Mucosa of rectum (tissue), 2 donors: ENCODE measurements at regions not wholly inside any gene's neighbourhood (a gene's known extent, or its start where the extent isn't known, plus 50 kb on each side); places are given as distances from the start of the nearest gene placed in this dataset.
"Not testable (repeated sequence)": the region's sequence is repeated elsewhere in the genome, so short reads cannot be mapped to it uniquely, and the experiment has no call there.

ENCODE experiments used
- H3K27ac ChIP-seq, 2 donors: one replicate each; pipeline ENCODE4 v1.7.0; 2013; ENCODE audit warnings: inconsistent platforms in 2 of 2, low read depth in 2 of 2, low read length in 2 of 2
- H3K27me3 ChIP-seq, 2 donors: one replicate each; pipeline ENCODE4 v1.7.0; 2013; ENCODE audit warnings: low read length in 2 of 2; ENCODE audit not compliant: control insufficient read depth in 2 of 2, insufficient read depth in 2 of 2
- H3K36me3 ChIP-seq, 2 donors: one replicate each; pipeline ENCODE4 v1.7.0; 2013; ENCODE audit warnings: low read length in 2 of 2; ENCODE audit not compliant: control insufficient read depth in 2 of 2, insufficient read depth in 2 of 2
- H3K4me1 ChIP-seq, 2 donors: one replicate each; pipeline ENCODE4 v1.7.0; 2013; ENCODE audit warnings: low read length in 2 of 2, mild to moderate bottlenecking in 1 of 2; ENCODE audit not compliant: control insufficient read depth in 2 of 2, insufficient read depth in 2 of 2
- H3K4me3 ChIP-seq, 2 donors: one replicate each; pipeline ENCODE4 v1.7.0; 2013; ENCODE audit warnings: low read length in 2 of 2
- H3K9ac ChIP-seq, 2 donors: one replicate each; pipeline ENCODE4 v1.7.0; 2013; ENCODE audit warnings: low read length in 2 of 2, low read depth in 1 of 2, mild to moderate bottlenecking in 1 of 2
- H3K9me3 ChIP-seq, 2 donors: one replicate each; pipeline ENCODE4 v1.7.0; 2013; ENCODE audit warnings: low read length in 2 of 2; ENCODE audit not compliant: control insufficient read depth in 2 of 2
- donor health status: healthy.
- donor health status: Normal muscosa, but diverticular disease.

- Histone ChIP-seq H3K9ac (no peak overlapping the region), H3K27ac (no peak overlapping the region)
Measured at GRCh38 chr14:54259821-54260220, 137.0 kb upstream of the CDKN3 start.

GRCh38 chr14:54261283-54261682 lies 135.5 kb upstream of the CDKN3 start:
- no peaks in the 10 kb centered on the region for H3K36me3 ChIP-seq
- no peaks in the 10 kb centered on the region for H3K4me1 ChIP-seq
- H3K27ac ChIP-seq, result no peak overlapping the region
- H3K9ac ChIP-seq, result no peak overlapping the region
- H3K4me3 ChIP-seq, result no peak overlapping the region
- no peaks in the 10 kb centered on the region for H3K27me3 ChIP-seq
- H3K9me3 ChIP-seq, result no peaks in the 10 kb centered on the region

More at GRCh38 chr14:54259821-54260220, 137.0 kb upstream of the CDKN3 start:
- Histone ChIP-seq H3K27me3 (no peaks in the 10 kb centered on the region), H3K4me1 (no peaks in the 10 kb centered on the region), H3K9me3 (no peaks in the 10 kb centered on the region), H3K36me3 (no peaks in the 10 kb centered on the region), H3K4me3 (no peak overlapping the region)

GRCh38 chr14:54266616-54267015 lies 130.2 kb upstream of the CDKN3 start:
- not testable (repeated sequence) for H3K36me3 ChIP-seq, H3K4me1 ChIP-seq, H3K9ac ChIP-seq, H3K27me3 ChIP-seq, H3K9me3 ChIP-seq, H3K27ac ChIP-seq, H3K4me3 ChIP-seq

GRCh38 chr14:54267172-54267571 lies 129.6 kb upstream of the CDKN3 start:
- Histone ChIP-seq H3K9ac (no peak overlapping the region), H3K36me3 (no peaks in the 10 kb centered on the region), H3K27me3 (no peaks in the 10 kb centered on the region)

GRCh38 chr14:54275997-54276725 lies 120.6 kb upstream of the CDKN3 start:
- Histone ChIP-seq H3K4me1 (no peaks in the 10 kb centered on the region), H3K36me3 (no peaks in the 10 kb centered on the region), H3K9ac (no peak overlapping the region), H3K4me3 (no peak overlapping the region), H3K27me3 (no peaks in the 10 kb centered on the region), H3K9me3 (no peaks in the 10 kb centered on the region), H3K27ac (no peak overlapping the region)

More at GRCh38 chr14:54267172-54267571, 129.6 kb upstream of the CDKN3 start:
- H3K9me3 ChIP-seq, result no peaks in the 10 kb centered on the region
- no peak overlapping the region for H3K4me3 ChIP-seq
- no peak overlapping the region for H3K27ac ChIP-seq
- no peaks in the 10 kb centered on the region for H3K4me1 ChIP-seq

GRCh38 chr14:54278087-54278486 lies 118.7 kb upstream of the CDKN3 start:
- H3K4me3 ChIP-seq, result no peak overlapping the region
- H3K27ac ChIP-seq, result no peak overlapping the region
- H3K36me3 ChIP-seq, result no peaks in the 10 kb centered on the region
- no peaks in the 10 kb centered on the region for H3K27me3 ChIP-seq
- H3K9me3 ChIP-seq, result no peaks in the 10 kb centered on the region
- no peaks in the 10 kb centered on the region for H3K4me1 ChIP-seq
- no peak overlapping the region for H3K9ac ChIP-seq

GRCh38 chr14:54278665-54279295 lies 118.0 kb upstream of the CDKN3 start:
- Histone ChIP-seq H3K9me3 (no peaks in the 10 kb centered on the region), H3K36me3 (no peaks in the 10 kb centered on the region), H3K9ac (no peak overlapping the region), H3K4me3 (no peak overlapping the region), H3K4me1 (no peaks in the 10 kb centered on the region), H3K27me3 (no peaks in the 10 kb centered on the region), H3K27ac (no peak overlapping the region)

GRCh38 chr14:54282849-54283248 lies 114.0 kb upstream of the CDKN3 start:
- H3K27ac ChIP-seq, result no peak overlapping the region
- H3K36me3 ChIP-seq, result no peaks in the 10 kb centered on the region
- H3K9ac ChIP-seq, result no peak overlapping the region
- H3K4me3 ChIP-seq, result no peak overlapping the region
- no peaks in the 10 kb centered on the region for H3K4me1 ChIP-seq
- H3K9me3 ChIP-seq, result no peaks in the 10 kb centered on the region
- no peaks in the 10 kb centered on the region for H3K27me3 ChIP-seq

GRCh38 chr14:54285030-54285429 lies 111.8 kb upstream of the CDKN3 start:
- H3K9ac ChIP-seq, result no peak overlapping the region
- H3K4me3 ChIP-seq, result no peak overlapping the region
- H3K36me3 ChIP-seq, result no peaks in the 10 kb centered on the region
- H3K27me3 ChIP-seq, result no peaks in the 10 kb centered on the region
- H3K9me3 ChIP-seq, result no peaks in the 10 kb centered on the region
- no peaks in the 10 kb centered on the region for H3K4me1 ChIP-seq
- no peak overlapping the region for H3K27ac ChIP-seq

- Histone ChIP-seq H3K27me3 (no peaks in the 10 kb centered on the region), H3K27ac (no peak overlapping the region), H3K36me3 (no peaks in the 10 kb centered on the region), H3K4me1 (no peaks in the 10 kb centered on the region), H3K4me3 (no peak overlapping the region), H3K9me3 (no peaks in the 10 kb centered on the region), H3K9ac (no peak overlapping the region)
Measured at GRCh38 chr14:54291491-54292191, 105.2 kb upstream of the CDKN3 start.
